DOHH2 (cell line): ENCODE measurements at regions not wholly inside any gene's neighbourhood (a gene's known extent, or its start where the extent isn't known, plus 50 kb on each side); places are given as distances from the start of the nearest gene placed in this dataset.

ENCODE experiments used
- H3F3A ChIP-seq: fragments of 200-600 bp; sonication (generic), shearing (Covaris generic); 2 replicates; pipeline ENCODE4 v1.6.0; 2016; ENCODE audit warnings: antibody characterized with exemption, mild to moderate bottlenecking; ENCODE audit not compliant: control insufficient read depth, insufficient read depth
- H3K27ac ChIP-seq: fragments of 200-600 bp; sonication (generic); 2 replicates; pipeline ENCODE4 v1.5.1; 2014; ENCODE audit warnings: low read depth, mild to moderate bottlenecking, low read length, moderate library complexity
- H3K27me3 ChIP-seq: fragments of 200-600 bp; sonication (generic); 2 replicates; pipeline ENCODE4 v1.6.1; 2014; ENCODE audit warnings: mild to moderate bottlenecking, low read length, mixed read lengths; ENCODE audit not compliant: control insufficient read depth
- H3K36me3 ChIP-seq: fragments of 200-600 bp; sonication (generic); 2 replicates; pipeline ENCODE4 v1.6.1; 2014; ENCODE audit warnings: mild to moderate bottlenecking, low read length, moderate library complexity, mixed read lengths; ENCODE audit not compliant: control insufficient read depth
- H3K4me1 ChIP-seq: fragments of 200-600 bp; sonication (generic); 2 replicates; pipeline ENCODE4 v1.6.1; 2014; ENCODE audit warnings: mild to moderate bottlenecking, low read length, mixed read lengths; ENCODE audit not compliant: control insufficient read depth
- H3K4me2 ChIP-seq: fragments of 200-600 bp; sonication (generic); 2 replicates; pipeline ENCODE4 v1.6.0; 2014; ENCODE audit warnings: mild to moderate bottlenecking, low read length, moderate library complexity
- H3K4me3 ChIP-seq: fragments of 200-600 bp; sonication (generic); 2 replicates; pipeline ENCODE4 v1.5.1; 2014; ENCODE audit warnings: mild to moderate bottlenecking, low read length, mixed read lengths
- H3K79me2 ChIP-seq: fragments of 200-600 bp; sonication (generic); 2 replicates; pipeline ENCODE4 v1.6.1; 2014; ENCODE audit warnings: mild to moderate bottlenecking, low read length, mixed read lengths; ENCODE audit not compliant: control insufficient read depth
- H3K9me2 ChIP-seq: fragments of 200-600 bp; sonication (generic); replicated peaks from 2 replicates; pipeline ENCODE4 v1.6.1; 2014; ENCODE audit warnings: mild to moderate bottlenecking, low read length, mixed read lengths; ENCODE audit not compliant: control insufficient read depth
- H3K9me3 ChIP-seq: fragments of 200-600 bp; sonication (generic); 2 replicates; pipeline ENCODE4 v1.6.1; 2014; ENCODE audit warnings: antibody characterized with exemption, low read length, mixed read lengths; ENCODE audit not compliant: control insufficient read depth, insufficient read depth
- H4K20me1 ChIP-seq: fragments of 200-600 bp; sonication (generic); 2 replicates; pipeline ENCODE4 v1.6.0; 2014; ENCODE audit warnings: low read depth, mild to moderate bottlenecking, antibody characterized with exemption, low read length, moderate library complexity; ENCODE audit not compliant: control insufficient read depth, insufficient read depth
- EZH2phosphoT487 ChIP-seq: fragments of 200-600 bp; sonication (generic); IDR thresholded peaks from 2 replicates; pipeline ENCODE4 v1.6.1; 2017; ENCODE audit warnings: borderline replicate concordance, mild to moderate bottlenecking, antibody characterized with exemption, low read length, moderate library complexity, mixed read lengths
- TF ChIP-seq, protein P1 (sequence below): fragments of 200-600 bp; sonication (generic); IDR thresholded peaks from one replicate; pipeline ENCODE4 v1.5.1; 2014; ENCODE audit warnings: antibody characterized with exemption, mild to moderate bottlenecking, low read depth, low read length; ENCODE audit not compliant: poor library complexity, severe bottlenecking

DNA sequence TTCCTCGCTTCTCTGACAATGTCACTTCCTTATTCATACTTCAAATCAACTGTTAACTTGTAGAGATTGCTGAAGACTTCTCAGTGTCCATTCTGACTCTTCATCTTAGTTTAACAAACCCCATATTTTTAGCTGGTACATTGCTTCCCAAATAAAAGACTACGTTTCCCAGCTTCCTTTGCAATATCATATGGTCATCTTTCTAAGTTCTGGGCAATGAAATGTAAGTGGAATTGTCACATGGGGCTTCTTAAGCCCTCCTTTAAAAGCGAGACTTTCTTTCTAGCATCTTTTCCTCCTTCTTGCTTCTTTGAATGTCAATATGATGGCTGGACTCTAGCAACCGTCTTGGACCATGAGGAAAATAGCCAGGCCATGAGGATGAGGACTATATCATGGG is 239.0 kb downstream of the ZNF621 start:
- Histone ChIP-seq H3K4me3 (no peak overlapping the region), H3K27ac (no peak overlapping the region), H4K20me1 (no peaks in the 10 kb centered on the region), H3K4me2 (no peak overlapping the region), H3K36me3 (no peaks in the 10 kb centered on the region), H3K4me1 (no peaks in the 10 kb centered on the region), H3K27me3 (no peaks in the 10 kb centered on the region; the same call in 1 of the 2 replicates), H3K79me2 (no peaks in the 10 kb centered on the region), H3K9me3 (no peaks in the 10 kb centered on the region), H3K9me2 (no peaks in the 10 kb centered on the region), H3F3A (no peaks in the 10 kb centered on the region)
- TF ChIP-seq, protein P1, sequence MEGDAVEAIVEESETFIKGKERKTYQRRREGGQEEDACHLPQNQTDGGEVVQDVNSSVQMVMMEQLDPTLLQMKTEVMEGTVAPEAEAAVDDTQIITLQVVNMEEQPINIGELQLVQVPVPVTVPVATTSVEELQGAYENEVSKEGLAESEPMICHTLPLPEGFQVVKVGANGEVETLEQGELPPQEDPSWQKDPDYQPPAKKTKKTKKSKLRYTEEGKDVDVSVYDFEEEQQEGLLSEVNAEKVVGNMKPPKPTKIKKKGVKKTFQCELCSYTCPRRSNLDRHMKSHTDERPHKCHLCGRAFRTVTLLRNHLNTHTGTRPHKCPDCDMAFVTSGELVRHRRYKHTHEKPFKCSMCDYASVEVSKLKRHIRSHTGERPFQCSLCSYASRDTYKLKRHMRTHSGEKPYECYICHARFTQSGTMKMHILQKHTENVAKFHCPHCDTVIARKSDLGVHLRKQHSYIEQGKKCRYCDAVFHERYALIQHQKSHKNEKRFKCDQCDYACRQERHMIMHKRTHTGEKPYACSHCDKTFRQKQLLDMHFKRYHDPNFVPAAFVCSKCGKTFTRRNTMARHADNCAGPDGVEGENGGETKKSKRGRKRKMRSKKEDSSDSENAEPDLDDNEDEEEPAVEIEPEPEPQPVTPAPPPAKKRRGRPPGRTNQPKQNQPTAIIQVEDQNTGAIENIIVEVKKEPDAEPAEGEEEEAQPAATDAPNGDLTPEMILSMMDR, result no peak
- no peak for TF ChIP-seq EZH2phosphoT487

DNA sequence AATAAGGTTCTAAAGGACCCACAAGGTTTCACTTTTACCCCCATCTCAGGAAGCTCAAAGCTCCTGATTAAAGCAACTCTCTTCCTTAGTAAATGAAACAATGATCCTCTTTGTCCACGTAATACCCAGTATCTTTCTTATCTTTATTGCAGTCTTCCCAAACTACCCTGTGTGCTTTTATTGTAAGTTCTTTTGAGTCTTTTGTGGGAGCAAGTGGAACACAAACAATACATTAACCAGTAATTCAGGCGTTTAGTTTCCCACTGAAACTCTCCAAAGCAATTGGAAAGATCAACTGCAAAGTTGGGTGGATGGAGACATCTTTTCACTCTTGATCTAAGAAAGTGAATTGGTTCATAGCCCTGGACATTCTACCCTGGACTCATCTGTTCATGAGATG is 240.0 kb downstream of the ZNF621 start:
- TF ChIP-seq EZH2phosphoT487, result no peak
- TF ChIP-seq, protein P1, result no peak
- Histone ChIP-seq H3K79me2 (no peaks in the 10 kb centered on the region), H3K27me3 (no peaks in the 10 kb centered on the region; the same call in 1 of the 2 replicates), H4K20me1 (no peaks in the 10 kb centered on the region), H3K9me2 (no peaks in the 10 kb centered on the region), H3F3A (no peaks in the 10 kb centered on the region), H3K27ac (no peak overlapping the region), H3K4me2 (no peak overlapping the region), H3K4me1 (no peaks in the 10 kb centered on the region), H3K4me3 (no peak overlapping the region), H3K36me3 (no peaks in the 10 kb centered on the region), H3K9me3 (no peaks in the 10 kb centered on the region)

DNA sequence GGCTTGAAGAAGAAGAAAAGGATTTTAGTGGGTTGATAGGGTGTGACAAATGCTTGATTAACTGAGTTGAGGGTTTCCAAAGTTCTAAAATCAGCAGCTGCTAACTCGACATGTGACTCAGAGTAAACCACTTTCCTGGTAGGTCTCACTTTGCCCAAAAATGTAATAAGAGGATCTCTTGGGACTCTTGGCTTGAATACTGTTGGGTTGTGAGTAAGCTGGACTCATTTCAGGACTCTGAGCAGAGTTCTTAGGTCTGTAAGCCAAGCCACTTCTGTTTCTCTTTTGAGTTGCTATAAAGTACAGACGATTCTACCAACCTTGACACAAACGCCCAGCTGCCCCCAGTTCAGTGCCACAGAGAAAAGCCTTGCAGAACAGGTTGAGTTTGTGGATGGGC is 241.1 kb downstream of the ZNF621 start:
- Histone ChIP-seq H3K9me3 (no peaks in the 10 kb centered on the region), H3K4me1 (no peaks in the 10 kb centered on the region), H3K79me2 (no peaks in the 10 kb centered on the region), H3K27me3 (no peaks in the 10 kb centered on the region; the same call in 1 of the 2 replicates), H3F3A (no peaks in the 10 kb centered on the region), H4K20me1 (no peaks in the 10 kb centered on the region), H3K9me2 (no peaks in the 10 kb centered on the region), H3K27ac (no peak overlapping the region), H3K4me2 (no peak overlapping the region), H3K36me3 (no peaks in the 10 kb centered on the region), H3K4me3 (no peak overlapping the region)
- TF ChIP-seq, protein P1, result no peak
- no peak for TF ChIP-seq EZH2phosphoT487
